ENCODE measurements at regions not wholly inside any gene's neighbourhood (a gene's known extent, or its start where the extent isn't known, plus 50 kb on each side); places are given as distances from the start of the nearest gene placed in this dataset.

- Histone ChIP-seq H3K9me3 (replicated peaks in 1 of 2; ENCODE audit: control insufficient read depth in 1 of 2, insufficient read depth in 1 of 2, low read length in 2 of 2) (no peaks in the 10 kb centered on the region), H3K4me1 (ENCODE audit: control insufficient read depth in 1 of 2, insufficient read depth in 2 of 2, low read length in 2 of 2) (no peaks in the 10 kb centered on the region), H3K4me3 (replicated peaks in 1 of 3; ENCODE audit: low read depth in 2 of 3, low read length in 3 of 3) (no peak overlapping the region), H3K36me3 (replicated peaks in 1 of 2; ENCODE audit: control insufficient read depth in 1 of 2, insufficient read depth in 2 of 2, low read length in 2 of 2) (no peaks in the 10 kb centered on the region), H4K20me1 (ENCODE audit: insufficient read depth, low read length) (no peaks in the 10 kb centered on the region), H3K9ac (ENCODE audit: insufficient read depth, low read length, poor library complexity, severe bottlenecking) (no peak overlapping the region), H3K27me3 (ENCODE audit: control insufficient read depth in 2 of 2, insufficient read depth in 2 of 2, low read length in 2 of 2) (no peaks in the 10 kb centered on the region), H2AFZ (ENCODE audit: insufficient read depth, low read depth, low read length, poor library complexity, severe bottlenecking) (no peak overlapping the region), H3K27ac (ENCODE audit: low read depth in 1 of 2, low read length in 2 of 2) (no peak overlapping the region), H3K79me2 (ENCODE audit: insufficient read depth, low read length) (no peaks in the 10 kb centered on the region), H3K4me2 (replicated peaks; ENCODE audit: extremely low read depth, low read length, poor library complexity, severe bottlenecking) (no peak overlapping the region)
- WGBS (ENCODE audit: insufficient coverage), result no CpG with 5 or more reads among the region's 1 CpG
- no peak for DNase-seq
- intact Hi-C loops (cut with micrococcal nuclease), result no loop called here
- H3K36me3 Mint-ChIP-seq, result no peaks in the 10 kb centered on the region
- no peak overlapping the region for H3K4me3 Mint-ChIP-seq
- no peaks in the 10 kb centered on the region for H3K9me3 Mint-ChIP-seq
- H3K27me3 Mint-ChIP-seq (ENCODE audit: low read depth in 3 of 3), result peaks cover 0 to 1% (median 0%) of the 10 kb centered on the region in 3 donors
- TF ChIP-seq CTCF (IDR thresholded peaks at IDR 0.05), result no peak
- H3K4me1 Mint-ChIP-seq, result peaks cover 3% of the 10 kb centered on the region
- H3K27ac Mint-ChIP-seq, result no peak overlapping the region
Observed at GRCh38 chr12:69096669-69097335, 142.6 kb upstream of the CPSF6 start.

- intact Hi-C loops (cut with micrococcal nuclease), result no loop called here
- Mint-ChIP-seq H3K4me1 (peaks cover 10% of the 10 kb centered on the region), H3K27me3 (ENCODE audit: low read depth in 3 of 3) (peaks cover 0 to 1% (median 0%) of the 10 kb centered on the region in 3 donors), H3K9me3 (no peaks in the 10 kb centered on the region), H3K27ac (no peak overlapping the region), H3K36me3 (no peaks in the 10 kb centered on the region), H3K4me3 (no peak overlapping the region)
- Histone ChIP-seq H3K27me3 (ENCODE audit: control insufficient read depth in 2 of 2, insufficient read depth in 2 of 2, low read length in 2 of 2) (no peaks in the 10 kb centered on the region), H3K4me3 (replicated peaks in 1 of 3; ENCODE audit: low read depth in 2 of 3, low read length in 3 of 3) (no peak overlapping the region), H3K9ac (ENCODE audit: insufficient read depth, low read length, poor library complexity, severe bottlenecking) (no peak overlapping the region), H3K9me3 (replicated peaks in 1 of 2; ENCODE audit: control insufficient read depth in 1 of 2, insufficient read depth in 1 of 2, low read length in 2 of 2) (no peaks in the 10 kb centered on the region), H2AFZ (ENCODE audit: insufficient read depth, low read depth, low read length, poor library complexity, severe bottlenecking) (no peak overlapping the region), H3K4me1 (ENCODE audit: control insufficient read depth in 1 of 2, insufficient read depth in 2 of 2, low read length in 2 of 2) (peaks cover 7% of the 10 kb centered on the region in 2 donors), H3K79me2 (ENCODE audit: insufficient read depth, low read length) (no peaks in the 10 kb centered on the region), H4K20me1 (ENCODE audit: insufficient read depth, low read length) (no peaks in the 10 kb centered on the region), H3K27ac (ENCODE audit: low read depth in 1 of 2, low read length in 2 of 2) (no peak overlapping the region), H3K36me3 (replicated peaks in 1 of 2; ENCODE audit: control insufficient read depth in 1 of 2, insufficient read depth in 2 of 2, low read length in 2 of 2) (no peaks in the 10 kb centered on the region), H3K4me2 (replicated peaks; ENCODE audit: extremely low read depth, low read length, poor library complexity, severe bottlenecking) (no peak overlapping the region)
- no peak for DNase-seq
- TF ChIP-seq CTCF (IDR thresholded peaks at IDR 0.05), result no peak
- no CpG with 5 or more reads among the region's 6 CpGs for WGBS (ENCODE audit: insufficient coverage)
Observed at GRCh38 chr12:69097619-69098368, 141.6 kb upstream of the CPSF6 start.

All from CD14-positive monocyte (primary cell).